B cell (primary cell): ENCODE measurements at regions not wholly inside any gene's neighbourhood (a gene's known extent, or its start where the extent isn't known, plus 50 kb on each side); places are given as distances from the start of the nearest gene placed in this dataset.

Experiments used
- CTCF ChIP-seq: fragments of 200-600 bp; IDR thresholded peaks from one replicate; pipeline ENCODE4 v1.8.0; 2022; ENCODE audit warnings: antibody characterized with exemption, mild to moderate bottlenecking
- EZH2 ChIP-seq: IDR thresholded peaks from 2 replicates; pipeline ENCODE4 v1.6.1; 2012; ENCODE audit warnings: borderline replicate concordance, low read depth, mild to moderate bottlenecking, moderate library complexity, low read length; ENCODE audit not compliant: insufficient read depth, poor library complexity, severe bottlenecking

- TF ChIP-seq EZH2 (no peak), CTCF (no peak)
Observed at GRCh38 chr4:17033025-17033767, 134.8 kb upstream of the LDB2 start.
